ENCODE measurements at regions not wholly inside any gene's neighbourhood (a gene's known extent, or its start where the extent isn't known, plus 50 kb on each side); places are given as distances from the start of the nearest gene placed in this dataset.

DNA sequence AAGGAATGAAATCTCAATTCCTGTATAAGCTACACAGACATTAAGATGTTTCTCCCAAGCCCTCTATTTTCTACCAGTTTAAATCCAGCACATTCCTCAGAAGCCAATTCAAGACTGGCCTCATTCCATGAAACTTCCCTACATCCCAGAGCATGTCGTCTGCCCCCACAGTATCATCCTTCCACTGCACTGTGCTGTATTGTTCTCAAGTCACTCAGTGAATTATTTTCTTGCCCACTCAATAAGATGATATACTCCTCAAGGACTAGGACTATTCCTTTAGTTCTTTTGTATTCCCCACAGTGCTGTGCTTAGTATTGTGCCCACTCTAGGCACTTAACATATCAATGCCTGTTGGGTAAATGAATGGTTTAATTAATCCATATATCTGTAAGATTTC lies 203.1 kb upstream of the BLID start (continued):
- TF ChIP-seq RFX5 (IDR thresholded peaks at IDR 0.05; ENCODE audit: low read depth, low read length) = no peak
- TF ChIP-seq CEBPB (IDR thresholded peaks at IDR 0.05; ENCODE audit: low read depth, low read length) = no peak
- TF ChIP-seq MXI1 (IDR thresholded peaks at IDR 0.05; ENCODE audit: borderline replicate concordance, low read depth, low read length) = no peak

- Histone ChIP-seq H3K4me2 (ENCODE audit: low read depth, low read length) (no peak overlapping the region), H4K20me1 (ENCODE audit: insufficient read depth, low read length) (no peaks in the 10 kb centered on the region), H3K27me3 (ENCODE audit: control insufficient read depth, insufficient read depth, low read length) (no peaks in the 10 kb centered on the region), H2BK15ac (ENCODE audit: low read depth, low read length) (no peak overlapping the region), H3K27ac (ENCODE audit: insufficient read depth, low read length) (peak overlapping the region; percentile 55; the same call in 1 of the 2 replicates), H2AK5ac (ENCODE audit: low read depth, low read length) (no peak overlapping the region), H3K4me3 (ENCODE audit: insufficient read depth, low read depth, low read length) (no peak overlapping the region), H3K9me3 (ENCODE audit: control insufficient read depth, insufficient read depth, low read length) (no peaks in the 10 kb centered on the region), H3K4ac (ENCODE audit: low read depth, low read length) (no peak overlapping the region), H3K23ac (ENCODE audit: low read depth, low read length) (no peak overlapping the region), H3K4me1 (ENCODE audit: control insufficient read depth, insufficient read depth, low read length) (peaks cover 26% of the 10 kb centered on the region), H2AFZ (replicated peaks; ENCODE audit: low read length, poor library complexity) (no peak overlapping the region), H3K9ac (ENCODE audit: low read depth, low read length) (no peak overlapping the region), H3K9me1 (ENCODE audit: insufficient read depth, low read length) (0 out of 2 replicates have a peak, but pooled peaks cover 3% of the 10 kb centered on the region), H3K14ac (replicated peaks; ENCODE audit: low read depth, low read length) (no peak overlapping the region), H2AK9ac (replicated peaks; ENCODE audit: low read depth, low read length, poor library complexity) (no peak overlapping the region), H4K91ac (ENCODE audit: insufficient read depth, low read depth, low read length) (no peak overlapping the region), H3K18ac (ENCODE audit: low read depth, low read length) (peak overlapping the region; percentile 7; the same call in 1 of the 2 replicates), H4K8ac (ENCODE audit: low read depth in 2 of 2, low read length in 2 of 2) (no peak overlapping the region), H2BK20ac (ENCODE audit: low read depth, low read length) (no peak overlapping the region), H2BK120ac (ENCODE audit: low read depth, low read length) (no peak overlapping the region), H3K56ac (ENCODE audit: extremely low read depth, insufficient read depth, low read length) (no peak overlapping the region), H4K5ac (ENCODE audit: low read depth, low read length) (no peak overlapping the region), H3K36me3 (ENCODE audit: control insufficient read depth, insufficient read depth, low read length) (no peaks in the 10 kb centered on the region; the same call in 1 of the 2 replicates), H3K79me1 (ENCODE audit: low read depth in 1 of 2, low read length in 2 of 2) (0 out of 4 replicates have a peak, but pooled peaks cover 0 to 2% of the 10 kb centered on the region in 2 experiments), H2BK5ac (ENCODE audit: low read depth, low read length, poor library complexity, severe bottlenecking) (peak overlapping the region; percentile 60)
- in situ Hi-C loops (cut with MboI; ENCODE audit: low sequenced_read_pairs) = no loop called here
- CTCF ChIA-PET = no interaction called here
- DNase-seq = peak; percentile 87
- intact Hi-C loops (cut with micrococcal nuclease) = no loop called here
- POLR2A ChIA-PET (ENCODE audit: unreplicated experiment) = no interaction called here
- BruUV-seq (replicated peaks) = no TSS peak
- peak; percentile 76 for ATAC-seq (ENCODE audit: low read depth)
- dilution Hi-C loops (cut with HindIII; ENCODE audit: low sequenced_read_pairs, unreplicated experiment) = no loop called here
- TF ChIP-seq BHLHE40 (IDR thresholded peaks at IDR 0.05; ENCODE audit: low read depth, low read length) = peak; percentile 17; the same call in 1 of the 2 replicates
- TF ChIP-seq, protein P1, sequence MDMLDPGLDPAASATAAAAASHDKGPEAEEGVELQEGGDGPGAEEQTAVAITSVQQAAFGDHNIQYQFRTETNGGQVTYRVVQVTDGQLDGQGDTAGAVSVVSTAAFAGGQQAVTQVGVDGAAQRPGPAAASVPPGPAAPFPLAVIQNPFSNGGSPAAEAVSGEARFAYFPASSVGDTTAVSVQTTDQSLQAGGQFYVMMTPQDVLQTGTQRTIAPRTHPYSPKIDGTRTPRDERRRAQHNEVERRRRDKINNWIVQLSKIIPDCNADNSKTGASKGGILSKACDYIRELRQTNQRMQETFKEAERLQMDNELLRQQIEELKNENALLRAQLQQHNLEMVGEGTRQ (IDR thresholded peaks at IDR 0.05; ENCODE audit: low read depth, low read length) = no peak
- TF ChIP-seq RCOR1 (IDR thresholded peaks at IDR 0.05; ENCODE audit: insufficient replicate concordance, low read length) = no peak
- TF ChIP-seq CTCF (conservative IDR thresholded peaks at IDR 0.05; ENCODE audit: low read depth, low read length) = no peak
- TF ChIP-seq SMC3 (IDR thresholded peaks at IDR 0.05; ENCODE audit: low read depth, low read length) = no peak
- TF ChIP-seq POLR2A (IDR thresholded peaks at IDR 0.05; ENCODE audit: low read depth, low read length) = no peak
- no peak for TF ChIP-seq MXI1 (IDR thresholded peaks at IDR 0.05; ENCODE audit: borderline replicate concordance, low read depth, low read length)
- no peak for TF ChIP-seq RAD21 (IDR thresholded peaks at IDR 0.05; ENCODE audit: low read length)
- TF ChIP-seq MAFK (IDR thresholded peaks at IDR 0.05; ENCODE audit: low read depth, low read length) = no peak
- no peak for TF ChIP-seq RFX5 (IDR thresholded peaks at IDR 0.05; ENCODE audit: low read depth, low read length)
- TF ChIP-seq CHD1 (IDR thresholded peaks at IDR 0.05; ENCODE audit: low read depth, low read length) = no peak
- TF ChIP-seq CEBPB (IDR thresholded peaks at IDR 0.05; ENCODE audit: low read depth, low read length) = peak; percentile 33; the same call in 1 of the 2 replicates
- TF ChIP-seq, protein P2, sequence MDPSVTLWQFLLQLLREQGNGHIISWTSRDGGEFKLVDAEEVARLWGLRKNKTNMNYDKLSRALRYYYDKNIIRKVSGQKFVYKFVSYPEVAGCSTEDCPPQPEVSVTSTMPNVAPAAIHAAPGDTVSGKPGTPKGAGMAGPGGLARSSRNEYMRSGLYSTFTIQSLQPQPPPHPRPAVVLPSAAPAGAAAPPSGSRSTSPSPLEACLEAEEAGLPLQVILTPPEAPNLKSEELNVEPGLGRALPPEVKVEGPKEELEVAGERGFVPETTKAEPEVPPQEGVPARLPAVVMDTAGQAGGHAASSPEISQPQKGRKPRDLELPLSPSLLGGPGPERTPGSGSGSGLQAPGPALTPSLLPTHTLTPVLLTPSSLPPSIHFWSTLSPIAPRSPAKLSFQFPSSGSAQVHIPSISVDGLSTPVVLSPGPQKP (IDR thresholded peaks at IDR 0.05; ENCODE audit: borderline replicate concordance, low read depth, low read length) = no peak
- TF ChIP-seq NFE2L2 (IDR thresholded peaks at IDR 0.05; ENCODE audit: low read depth, low read length) = no peak; the same call in 1 of the 2 replicates
- TF ChIP-seq FOS (IDR thresholded peaks at IDR 0.05; ENCODE audit: low read depth, low read length) = peak; percentile 19; the same call in 1 of the 2 replicates
These were observed 201.3 kb upstream of the BLID start for GRCh38 chr11:122317305-122317704.
